ENCODE measurements at regions not wholly inside any gene's neighbourhood (a gene's known extent, or its start where the extent isn't known, plus 50 kb on each side); places are given as distances from the start of the nearest gene placed in this dataset.

- TF ChIP-seq CTCF (conservative IDR thresholded peaks at IDR 0.05; ENCODE audit: low read depth in 2 of 2), result no peak
- TF ChIP-seq JUNB (IDR thresholded peaks at IDR 0.05; ENCODE audit: unreplicated experiment), result no peak
- no peak for TF ChIP-seq EZH2phosphoT487 (IDR thresholded peaks at IDR 0.05; ENCODE audit: unreplicated experiment)
- TF ChIP-seq POLR2AphosphoS5 (IDR thresholded peaks at IDR 0.05; ENCODE audit: low read depth), result no peak
These were observed 425.2 kb upstream of the CDH9 start for GRCh38 chr5:27463446-27464149.

All from GM23338 (cell line).